ENCODE measurements at regions not wholly inside any gene's neighbourhood (a gene's known extent, or its start where the extent isn't known, plus 50 kb on each side); places are given as distances from the start of the nearest gene placed in this dataset.

DNA sequence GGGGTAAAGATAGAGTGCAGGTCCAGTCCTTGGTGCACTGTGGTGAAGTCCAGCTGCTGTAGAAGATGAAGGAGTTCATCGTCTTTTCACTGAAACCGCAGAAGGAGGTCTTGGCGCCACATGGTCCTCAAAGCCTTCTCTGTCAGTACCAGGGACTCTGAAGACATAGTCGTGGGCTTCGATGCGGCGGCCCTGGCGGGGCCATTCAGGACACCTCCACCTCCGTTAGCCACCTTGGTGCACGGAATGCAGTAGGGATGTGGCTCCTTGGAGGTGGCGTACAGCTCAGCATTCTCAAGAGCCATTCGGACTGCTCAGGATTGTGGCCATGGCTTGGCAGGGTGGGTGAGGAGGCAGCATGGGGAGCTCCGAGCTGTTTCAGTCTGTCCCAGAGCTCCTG, 418.8 kb downstream of the SUCLG1 start:
- no peak for TF ChIP-seq CTCF (IDR thresholded peaks at IDR 0.05; ENCODE audit: low read length)
- TF ChIP-seq EZH2 (IDR thresholded peaks at IDR 0.05; ENCODE audit: borderline replicate concordance, low read length) = no peak
